22Rv1 (cell line): ENCODE measurements at regions not wholly inside any gene's neighbourhood (a gene's known extent, or its start where the extent isn't known, plus 50 kb on each side); places are given as distances from the start of the nearest gene placed in this dataset.
A peak's percentile ranks its signal among the peaks of the same experiment; 100 is the strongest.

Experiments
- H3K27ac ChIP-seq: fragments of 450-650 bp; 2 replicates; pipeline ENCODE4 v1.5.1; 2017
- ZFX ChIP-seq: fragments of 450-650 bp; IDR thresholded peaks from 2 replicates; pipeline ENCODE4 v1.6.1; 2017; ENCODE audit warnings: antibody characterized with exemption, borderline replicate concordance
- TF ChIP-seq, protein P1 (sequence below): fragments of 450-650 bp; IDR thresholded peaks from 2 replicates; pipeline ENCODE4 v1.5.1; 2017; ENCODE audit warnings: mild to moderate bottlenecking

DNA sequence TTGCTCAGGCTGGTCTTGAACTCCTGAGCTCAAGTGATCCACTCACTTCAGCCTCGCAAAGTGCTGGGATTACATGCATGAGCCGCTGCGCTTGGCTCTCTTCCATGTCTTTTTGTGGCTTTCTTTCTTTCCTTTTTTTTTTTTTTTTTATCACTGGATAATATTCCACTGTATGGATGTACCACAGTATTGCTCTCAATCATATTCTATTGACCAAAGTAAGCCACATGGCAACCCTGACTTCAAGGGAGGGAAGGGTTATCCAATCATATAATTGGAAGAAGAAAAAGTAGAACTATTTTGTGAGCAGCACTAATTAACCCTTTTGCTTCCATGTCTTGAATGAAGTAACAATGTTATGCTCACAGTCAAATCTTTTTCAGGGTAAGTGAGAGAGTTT, 307.0 kb upstream of the RASGRP1 start:
- no peak for TF ChIP-seq ZFX
- TF ChIP-seq, protein P1, sequence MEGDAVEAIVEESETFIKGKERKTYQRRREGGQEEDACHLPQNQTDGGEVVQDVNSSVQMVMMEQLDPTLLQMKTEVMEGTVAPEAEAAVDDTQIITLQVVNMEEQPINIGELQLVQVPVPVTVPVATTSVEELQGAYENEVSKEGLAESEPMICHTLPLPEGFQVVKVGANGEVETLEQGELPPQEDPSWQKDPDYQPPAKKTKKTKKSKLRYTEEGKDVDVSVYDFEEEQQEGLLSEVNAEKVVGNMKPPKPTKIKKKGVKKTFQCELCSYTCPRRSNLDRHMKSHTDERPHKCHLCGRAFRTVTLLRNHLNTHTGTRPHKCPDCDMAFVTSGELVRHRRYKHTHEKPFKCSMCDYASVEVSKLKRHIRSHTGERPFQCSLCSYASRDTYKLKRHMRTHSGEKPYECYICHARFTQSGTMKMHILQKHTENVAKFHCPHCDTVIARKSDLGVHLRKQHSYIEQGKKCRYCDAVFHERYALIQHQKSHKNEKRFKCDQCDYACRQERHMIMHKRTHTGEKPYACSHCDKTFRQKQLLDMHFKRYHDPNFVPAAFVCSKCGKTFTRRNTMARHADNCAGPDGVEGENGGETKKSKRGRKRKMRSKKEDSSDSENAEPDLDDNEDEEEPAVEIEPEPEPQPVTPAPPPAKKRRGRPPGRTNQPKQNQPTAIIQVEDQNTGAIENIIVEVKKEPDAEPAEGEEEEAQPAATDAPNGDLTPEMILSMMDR, result no peak

DNA sequence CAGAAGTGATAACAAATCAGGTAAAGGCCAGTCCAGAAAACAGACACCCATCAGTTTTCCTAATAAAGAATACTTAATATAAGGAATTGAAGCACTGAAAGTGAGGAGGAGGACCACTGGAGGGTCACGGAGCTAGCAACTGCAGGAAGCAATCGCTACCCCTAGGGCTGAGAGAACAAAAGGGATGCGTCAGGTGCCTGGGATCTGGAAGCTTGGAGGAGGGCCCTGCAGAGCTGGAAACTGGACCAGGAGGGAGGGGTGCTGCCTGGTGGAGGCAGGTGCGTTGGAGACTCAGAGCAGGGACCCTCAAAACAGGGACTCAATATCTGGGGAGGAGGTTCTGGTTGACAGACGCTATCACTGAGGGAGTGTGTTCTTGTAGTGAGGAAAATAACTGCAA, 308.1 kb upstream of the RASGRP1 start:
- peak overlapping the region; percentile 64 for H3K27ac ChIP-seq
- no peak for TF ChIP-seq ZFX
- TF ChIP-seq, protein P1, result no peak

More for the DNA sequence above, 307.0 kb upstream of the RASGRP1 start:
- no peak overlapping the region for H3K27ac ChIP-seq

DNA sequence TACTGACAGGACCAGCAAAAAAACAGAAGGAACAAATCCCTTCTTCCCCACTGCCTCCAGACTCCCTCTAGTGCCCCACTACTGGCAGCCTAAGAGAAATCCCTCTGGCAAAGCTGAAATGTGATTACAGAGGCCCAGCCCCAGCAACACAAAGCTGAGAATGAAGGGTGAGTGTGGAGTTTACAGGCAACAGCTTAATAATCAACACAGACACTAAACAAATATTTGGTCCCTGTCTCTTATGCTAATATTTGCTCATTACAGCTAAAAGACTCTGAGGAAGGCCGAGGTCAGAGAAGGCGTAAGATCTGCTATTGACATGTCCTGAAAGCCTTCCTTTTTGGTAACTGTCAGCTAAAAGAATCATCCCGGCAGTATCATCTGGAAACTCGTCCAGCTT, 308.5 kb upstream of the RASGRP1 start:
- H3K27ac ChIP-seq, result peak overlapping the region; percentile 64
- TF ChIP-seq, protein P1, result peak; percentile 28
- TF ChIP-seq ZFX, result no peak

DNA sequence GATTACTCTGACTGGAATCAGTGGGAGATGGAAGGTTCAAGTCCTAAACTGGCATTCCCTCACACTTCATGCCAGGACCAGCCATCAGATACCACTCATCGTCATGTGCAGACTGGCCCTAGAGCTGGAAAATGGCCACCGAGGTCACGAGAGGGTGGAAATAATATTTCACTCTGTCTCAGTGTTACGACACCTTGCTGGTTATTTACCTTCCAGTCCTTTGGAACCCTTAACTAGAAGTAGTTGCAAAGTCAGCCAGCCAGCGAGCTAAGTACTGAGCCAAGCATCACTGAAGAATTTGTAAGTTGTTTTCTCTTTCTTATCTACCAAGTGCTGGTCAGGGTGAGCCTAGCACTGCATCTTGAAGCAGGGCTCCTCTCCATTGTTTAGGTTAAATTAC, 309.9 kb upstream of the RASGRP1 start:
- TF ChIP-seq, protein P1, result no peak
- TF ChIP-seq ZFX, result no peak
- peak overlapping the region; percentile 64; the same call in 1 of the 2 replicates for H3K27ac ChIP-seq

DNA sequence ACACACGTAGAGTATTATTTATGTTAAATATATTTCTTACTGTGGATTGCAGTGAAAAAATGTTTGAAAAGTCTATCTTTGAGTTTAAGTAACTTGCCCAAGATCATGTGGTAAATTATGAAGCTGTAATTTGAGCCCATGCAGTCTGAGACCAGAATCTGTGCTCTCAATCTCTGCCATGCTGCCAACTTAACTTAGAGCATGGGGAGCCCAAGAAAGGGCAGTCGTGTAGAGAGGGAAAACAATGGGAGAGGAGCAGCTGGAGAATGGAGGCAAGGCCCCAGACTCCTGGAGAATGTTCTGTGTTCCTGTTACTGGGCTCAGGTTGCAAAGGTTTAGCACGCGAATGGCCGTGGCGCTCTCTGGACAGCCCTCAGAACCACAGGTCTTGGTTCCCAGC, 311.6 kb upstream of the RASGRP1 start:
- no peak for TF ChIP-seq ZFX
- TF ChIP-seq, protein P1, result no peak

DNA sequence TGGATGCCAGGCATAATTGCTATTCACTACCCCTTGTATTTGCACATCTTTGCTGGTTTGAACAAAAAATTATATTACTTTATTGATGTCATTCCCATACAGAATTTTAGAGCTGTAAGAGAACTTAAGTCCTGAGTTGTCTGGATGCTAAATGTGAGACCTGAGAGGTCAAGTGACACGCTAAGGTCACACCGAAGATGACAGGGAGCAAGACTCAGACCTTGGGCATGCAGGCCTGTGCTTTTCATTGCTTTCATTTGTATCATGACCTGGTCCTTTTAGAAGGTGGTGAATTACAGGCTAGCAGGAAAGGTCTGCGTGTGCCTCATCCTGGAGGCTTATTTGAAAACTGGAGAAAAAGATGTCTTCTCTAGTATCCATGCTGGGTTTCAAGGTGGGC, 312.0 kb upstream of the RASGRP1 start:
- H3K27ac ChIP-seq, result peak overlapping the region; percentile 52
- TF ChIP-seq ZFX, result no peak

More for the DNA sequence above, 311.6 kb upstream of the RASGRP1 start:
- H3K27ac ChIP-seq, result peak overlapping the region; percentile 52; the same call in 1 of the 2 replicates

DNA sequence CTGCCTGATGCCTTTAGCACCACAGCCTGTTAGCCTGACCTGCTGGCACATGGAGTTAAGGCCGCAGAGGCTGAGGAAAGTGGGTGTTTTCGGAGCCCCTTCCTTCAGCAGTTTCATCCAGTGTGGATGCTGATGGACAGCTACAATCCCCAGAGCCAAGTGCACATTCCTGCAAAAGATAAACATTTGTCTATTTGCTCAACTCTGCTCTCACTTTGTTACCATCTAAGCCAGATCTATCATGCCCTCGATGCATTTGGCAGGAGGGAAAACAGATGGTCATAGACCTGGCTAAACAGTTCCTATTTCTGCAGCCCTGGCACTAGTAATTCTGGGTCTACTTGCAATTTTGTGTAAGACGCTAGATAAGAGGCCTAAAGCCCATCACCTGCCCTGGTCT, 312.9 kb upstream of the RASGRP1 start:
- peak overlapping the region; percentile 52 for H3K27ac ChIP-seq
- no peak for TF ChIP-seq ZFX
- TF ChIP-seq, protein P1, result no peak

DNA sequence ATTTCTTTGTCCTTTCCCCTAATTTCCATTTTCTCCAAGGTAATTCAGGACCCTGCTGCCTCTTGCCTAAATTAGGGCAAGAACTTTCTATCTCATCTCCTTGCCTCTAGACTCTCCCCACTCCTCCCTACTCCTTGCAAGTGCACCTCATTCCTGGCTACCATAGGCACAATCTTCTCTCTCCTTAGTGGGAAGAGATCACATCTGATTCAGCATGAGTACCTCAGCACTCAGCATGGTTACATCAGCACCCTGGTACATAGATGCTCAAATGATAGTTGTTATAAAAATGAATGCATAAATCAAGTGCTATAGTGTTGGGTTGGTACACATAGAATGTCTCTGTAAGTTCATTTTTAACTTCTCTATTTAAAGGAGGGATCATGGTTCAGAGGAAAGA, 313.4 kb upstream of the RASGRP1 start:
- peak overlapping the region; percentile 52 for H3K27ac ChIP-seq
- TF ChIP-seq, protein P1, result no peak
- TF ChIP-seq ZFX, result no peak
